CMK (cell line): ENCODE measurements at regions not wholly inside any gene's neighbourhood (a gene's known extent, or its start where the extent isn't known, plus 50 kb on each side); places are given as distances from the start of the nearest gene placed in this dataset.
"Not testable (repeated sequence)": the region's sequence is repeated elsewhere in the genome, so short reads cannot be mapped to it uniquely, and the experiment has no call there.

Source experiments
- DNase-seq: peaks from one replicate; pipeline ENCODE4 v3.0.0-alpha.2; 2010; ENCODE audit warnings: low read depth

DNA sequence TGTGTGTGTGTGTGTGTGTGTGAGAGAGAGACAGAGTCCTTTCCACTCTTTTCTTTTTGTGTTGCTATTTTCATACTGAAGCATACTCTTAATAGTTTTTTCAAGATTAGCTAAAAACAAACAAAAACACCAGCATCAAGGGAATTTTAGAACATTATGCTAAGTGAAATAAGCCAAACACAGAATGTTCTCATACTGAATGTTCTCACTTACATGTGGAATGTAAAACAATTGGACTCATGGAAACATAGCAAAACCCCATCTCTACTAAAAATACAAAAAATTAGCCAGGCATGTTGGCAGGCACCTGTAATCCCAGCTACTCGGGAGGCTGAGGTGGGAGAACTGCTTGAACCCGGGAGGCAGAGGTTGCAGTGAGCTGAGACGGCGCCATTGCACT is 193.4 kb downstream of the XPNPEP1 start:
- not testable (repeated sequence) for DNase-seq

GRCh38 chr10:109727436-109727835 is 195.9 kb downstream of the XPNPEP1 start:
- DNase-seq: no peak

GRCh38 chr10:109726473-109726872 is 196.8 kb downstream of the XPNPEP1 start:
- DNase-seq: no peak

DNA sequence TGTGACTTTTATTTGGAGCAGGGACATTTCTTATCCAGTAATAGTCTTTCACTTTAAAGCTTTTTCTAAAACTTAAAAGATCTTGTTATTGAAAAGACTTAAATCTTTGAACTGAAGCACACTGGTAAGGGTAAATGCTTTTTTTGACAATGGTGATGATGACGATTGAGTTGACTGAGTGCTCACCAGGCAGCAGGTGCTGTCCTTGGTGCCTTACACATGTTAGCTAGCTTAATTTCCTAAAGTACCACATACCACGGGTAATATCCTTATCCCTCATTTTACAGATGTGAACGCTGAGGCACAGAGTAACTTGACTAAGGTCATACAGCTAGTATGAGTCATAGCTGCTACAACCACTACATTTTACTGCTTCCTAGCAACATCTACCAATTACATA is 200.0 kb downstream of the XPNPEP1 start:
- DNase-seq: no peak

- DNase-seq: no peak
Measured at GRCh38 chr10:109721453-109722064, 201.8 kb downstream of the XPNPEP1 start.

- no peak for DNase-seq
Measured at GRCh38 chr10:109706026-109706560, 217.2 kb downstream of the XPNPEP1 start.

GRCh38 chr10:109701633-109702215 is 221.6 kb downstream of the XPNPEP1 start:
- DNase-seq: no peak

- DNase-seq: no peak
Measured at GRCh38 chr10:109698882-109699664, 224.2 kb downstream of the XPNPEP1 start.

- no peak for DNase-seq
Measured at GRCh38 chr10:109698086-109698485, 225.2 kb downstream of the XPNPEP1 start.

DNA sequence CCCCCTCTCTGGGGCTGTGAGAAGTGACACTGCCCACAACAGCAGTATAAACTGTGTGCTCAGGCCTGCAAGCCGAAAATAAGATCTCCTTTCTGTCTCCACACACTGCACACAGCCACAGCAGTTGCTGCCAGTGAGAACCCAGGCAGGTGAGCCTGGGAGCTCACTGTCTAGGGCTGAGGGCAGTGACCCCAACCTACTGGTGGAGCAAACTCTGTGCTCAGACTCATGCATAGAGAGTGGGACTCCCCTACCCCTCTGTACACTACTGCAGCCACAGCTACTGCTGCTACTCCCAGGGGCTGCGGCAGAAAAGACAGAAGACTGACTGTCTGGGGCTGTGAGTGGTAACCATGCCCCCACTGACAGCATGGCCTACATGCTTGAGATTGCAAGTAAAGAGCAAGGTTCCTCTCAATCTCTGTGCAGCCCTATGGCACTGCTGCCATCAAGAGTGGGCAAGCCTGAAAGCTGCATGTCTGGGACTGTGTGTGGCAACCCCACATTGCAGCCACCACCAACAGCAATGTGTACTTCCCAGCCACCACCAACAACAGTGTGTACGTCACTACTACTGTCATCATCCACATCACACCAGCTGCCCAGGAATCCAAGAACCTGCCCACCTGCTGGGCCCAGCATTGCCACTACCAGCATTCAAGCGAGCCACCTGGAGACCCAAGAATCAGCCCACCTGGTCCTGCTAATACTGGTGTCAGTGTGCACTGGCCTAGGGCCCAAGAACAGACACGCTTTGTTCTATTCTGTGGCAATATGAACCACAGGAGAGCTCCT is 226.1 kb downstream of the XPNPEP1 start:
- DNase-seq: no peak

- DNase-seq: no peak
Measured at GRCh38 chr10:109696462-109696861, 226.8 kb downstream of the XPNPEP1 start.

- no peak for DNase-seq
Measured at GRCh38 chr10:109695988-109696387, 227.3 kb downstream of the XPNPEP1 start.

GRCh38 chr10:109689785-109690184 is 233.5 kb downstream of the XPNPEP1 start:
- no peak for DNase-seq

GRCh38 chr10:109679478-109679877 is 243.8 kb downstream of the XPNPEP1 start:
- no peak for DNase-seq

GRCh38 chr10:109678857-109679256 is 244.5 kb downstream of the XPNPEP1 start:
- DNase-seq: no peak

DNA sequence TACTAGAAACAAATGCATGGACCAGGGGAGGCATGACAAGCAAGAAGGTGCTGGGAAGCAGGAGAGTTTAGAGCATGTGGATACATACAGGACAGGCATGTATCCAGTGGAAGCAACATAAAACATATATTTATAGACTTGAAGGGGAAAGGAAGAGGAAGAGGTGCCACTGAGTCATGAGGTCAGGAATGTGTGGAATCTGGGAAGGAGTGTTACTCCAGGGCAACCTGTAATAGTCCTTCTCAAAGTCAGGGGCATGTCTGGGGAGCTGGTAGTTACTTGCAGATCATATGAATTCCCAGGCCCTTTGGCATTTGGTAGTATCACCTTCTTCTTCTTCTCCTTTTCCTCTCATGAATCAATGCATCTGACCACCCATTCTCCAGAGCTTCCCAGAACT is 246.6 kb downstream of the XPNPEP1 start:
- no peak for DNase-seq

DNA sequence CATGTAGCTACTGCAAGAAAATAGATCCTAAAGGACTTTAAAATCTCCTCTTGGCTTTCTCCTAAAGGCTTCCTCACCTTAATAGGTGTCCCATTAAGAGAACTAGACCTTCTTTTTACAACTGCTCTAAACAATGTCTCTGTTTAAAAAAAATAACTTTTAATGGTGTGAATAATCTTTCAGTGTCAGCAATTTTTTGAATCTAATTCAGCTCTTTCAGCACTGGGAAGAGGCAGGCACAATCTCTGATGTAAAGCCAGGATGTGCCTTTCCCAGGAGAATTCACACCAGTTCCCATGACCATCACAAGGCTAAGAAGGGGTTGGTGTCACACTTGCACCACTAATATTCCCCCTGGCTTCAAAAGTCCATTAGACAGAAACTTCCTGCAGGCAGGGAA is 254.6 kb downstream of the XPNPEP1 start:
- no peak for DNase-seq

- no peak for DNase-seq
Measured at GRCh38 chr10:109668154-109668665, 255.1 kb downstream of the XPNPEP1 start.

DNA sequence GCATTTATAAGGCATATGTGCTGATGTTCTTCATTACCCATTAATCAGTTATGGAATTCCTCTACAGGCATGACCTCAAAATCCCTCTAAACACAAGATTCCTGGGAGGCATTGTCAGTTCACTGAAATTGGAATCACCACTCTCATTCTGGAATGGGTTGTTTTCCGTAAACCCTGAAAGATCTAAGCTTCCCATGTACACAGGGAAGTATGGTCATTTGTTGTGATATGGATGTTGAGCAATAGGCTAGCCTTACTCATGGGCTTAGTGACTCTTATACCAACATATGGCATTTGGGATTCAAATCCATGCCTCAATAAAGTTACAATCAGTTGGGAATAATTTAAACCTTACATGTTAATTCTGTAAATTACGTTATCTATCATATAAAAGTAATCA is 258.0 kb downstream of the XPNPEP1 start:
- DNase-seq: no peak

DNA sequence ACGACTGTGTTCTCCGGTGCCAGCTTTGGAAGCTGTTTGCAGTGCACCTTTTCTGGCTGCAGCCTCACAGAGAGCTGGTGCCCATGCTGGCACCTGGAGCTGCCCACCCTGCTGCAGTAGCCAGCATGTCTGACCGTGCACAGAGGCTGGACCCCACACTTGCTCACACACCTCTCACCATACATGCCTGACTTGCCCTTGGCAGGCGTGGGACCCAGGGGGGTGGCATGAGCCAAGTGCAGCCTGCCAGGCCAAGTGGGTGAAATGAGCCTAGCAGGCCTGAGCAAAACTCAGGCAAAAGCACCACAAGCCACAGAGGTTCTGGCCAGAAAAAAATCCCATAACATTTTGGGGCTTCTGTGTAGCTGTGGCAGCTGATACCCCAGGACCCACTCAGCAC is 258.8 kb downstream of the XPNPEP1 start:
- no peak for DNase-seq

GRCh38 chr10:109663122-109663521 is 260.2 kb downstream of the XPNPEP1 start:
- DNase-seq: no peak

DNA sequence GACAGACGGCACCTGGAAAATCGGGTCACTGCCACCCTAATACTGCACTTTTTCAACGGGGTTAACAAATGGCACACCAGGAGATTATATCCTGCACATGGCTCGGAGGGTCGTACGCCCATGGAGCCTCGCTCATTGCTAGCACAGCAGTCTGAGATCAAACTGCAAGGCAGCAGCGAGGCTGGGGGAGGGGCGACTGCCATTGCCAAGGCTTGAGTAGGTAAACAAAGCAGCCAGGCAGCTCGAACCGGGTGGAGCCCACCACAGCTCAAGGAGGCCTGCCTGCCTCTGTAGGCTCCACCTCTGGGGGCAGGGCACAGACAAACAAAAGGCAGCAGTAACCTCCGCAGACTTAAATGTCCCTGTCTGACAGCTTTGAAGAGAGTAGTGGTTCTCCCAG is 270.7 kb downstream of the XPNPEP1 start:
- DNase-seq: not testable (repeated sequence)
